ENCODE measurements at regions not wholly inside any gene's neighbourhood (a gene's known extent, or its start where the extent isn't known, plus 50 kb on each side); places are given as distances from the start of the nearest gene placed in this dataset.
"Not testable (repeated sequence)": the region's sequence is repeated elsewhere in the genome, so short reads cannot be mapped to it uniquely, and the experiment has no call there.

DNA sequence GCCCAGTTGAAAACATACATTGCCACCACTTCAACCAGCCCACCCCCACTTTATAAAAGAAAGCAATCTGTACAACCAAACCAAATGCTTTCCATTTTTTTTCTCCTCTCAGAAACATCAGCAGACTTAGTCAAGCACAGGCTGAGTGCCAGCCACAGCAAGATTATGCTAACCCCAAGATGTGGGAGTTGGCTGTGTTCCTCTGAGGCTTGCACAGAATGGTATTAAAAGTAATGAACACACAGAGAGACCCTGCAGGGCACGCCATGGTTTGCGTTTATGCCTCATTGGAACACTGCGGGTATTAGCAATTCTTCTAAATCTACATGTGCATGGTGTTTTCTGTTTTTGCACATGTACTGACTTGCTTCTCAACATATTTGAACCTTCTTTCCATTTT lies 419.9 kb upstream of the GRAMD2B start:
- peak overlapping the region in 1 of 4 donors; percentile 48 for H3K27ac ChIP-seq
- intact Hi-C loops (cut with DNase I; ENCODE audit: low total_unique reads), result no loop called here
- no peak for DNase-seq
- H3K4me3 ChIP-seq, result no peak overlapping the region
- TF ChIP-seq, protein P1, sequence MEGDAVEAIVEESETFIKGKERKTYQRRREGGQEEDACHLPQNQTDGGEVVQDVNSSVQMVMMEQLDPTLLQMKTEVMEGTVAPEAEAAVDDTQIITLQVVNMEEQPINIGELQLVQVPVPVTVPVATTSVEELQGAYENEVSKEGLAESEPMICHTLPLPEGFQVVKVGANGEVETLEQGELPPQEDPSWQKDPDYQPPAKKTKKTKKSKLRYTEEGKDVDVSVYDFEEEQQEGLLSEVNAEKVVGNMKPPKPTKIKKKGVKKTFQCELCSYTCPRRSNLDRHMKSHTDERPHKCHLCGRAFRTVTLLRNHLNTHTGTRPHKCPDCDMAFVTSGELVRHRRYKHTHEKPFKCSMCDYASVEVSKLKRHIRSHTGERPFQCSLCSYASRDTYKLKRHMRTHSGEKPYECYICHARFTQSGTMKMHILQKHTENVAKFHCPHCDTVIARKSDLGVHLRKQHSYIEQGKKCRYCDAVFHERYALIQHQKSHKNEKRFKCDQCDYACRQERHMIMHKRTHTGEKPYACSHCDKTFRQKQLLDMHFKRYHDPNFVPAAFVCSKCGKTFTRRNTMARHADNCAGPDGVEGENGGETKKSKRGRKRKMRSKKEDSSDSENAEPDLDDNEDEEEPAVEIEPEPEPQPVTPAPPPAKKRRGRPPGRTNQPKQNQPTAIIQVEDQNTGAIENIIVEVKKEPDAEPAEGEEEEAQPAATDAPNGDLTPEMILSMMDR (IDR thresholded peaks at IDR 0.05), result no peak
- TF ChIP-seq EP300 (IDR thresholded peaks at IDR 0.05; ENCODE audit: low read depth), result no peak
- no peak for TF ChIP-seq POLR2A (IDR thresholded peaks at IDR 0.05)
- no peak for TF ChIP-seq POLR2AphosphoS5 (IDR thresholded peaks at IDR 0.05)
- no peaks in the 10 kb centered on the region for H3K9me3 ChIP-seq
- in situ Hi-C loops (cut with MboI; ENCODE audit: low pct_ligation_motif_present in 1 of 4, low pct_unique_long_range_greater_than_20kb in 1 of 4, low sequenced_read_pairs in 3 of 4), result no loop called here
- peaks cover 0 to 14% (median 5%) of the 10 kb centered on the region in 4 donors for H3K4me1 ChIP-seq
- no peaks in the 10 kb centered on the region for H3K36me3 ChIP-seq
- WGBS, 2 donors (ENCODE audit: low coverage in 1 of 2), result 86 to 88% methylated on average over 3 of the region's 3 CpGs
- no peaks in the 10 kb centered on the region for H3K27me3 ChIP-seq

DNA sequence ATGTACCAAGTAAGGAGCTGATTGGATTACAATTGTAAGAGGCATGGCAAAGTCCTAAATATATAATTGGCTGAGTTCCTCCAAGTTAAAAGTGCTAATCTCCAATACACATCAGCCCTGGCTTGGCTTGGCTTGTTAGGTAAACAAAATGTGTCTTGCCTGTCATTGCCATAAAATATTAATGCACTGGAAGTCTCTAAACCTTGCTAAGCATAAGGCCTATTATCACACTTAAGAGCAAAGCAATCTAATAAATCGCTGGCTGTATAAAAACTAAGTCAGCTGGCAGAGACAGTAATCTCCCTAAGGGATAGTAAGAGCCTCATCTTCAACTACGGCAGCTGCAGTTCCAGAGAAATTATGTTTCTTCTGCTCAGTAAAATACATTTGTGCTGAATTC lies 418.6 kb upstream of the GRAMD2B start:
- TF ChIP-seq POLR2AphosphoS5 (IDR thresholded peaks at IDR 0.05) (no peak), EP300 (IDR thresholded peaks at IDR 0.05; ENCODE audit: low read depth) (no peak), POLR2A (IDR thresholded peaks at IDR 0.05) (no peak)
- TF ChIP-seq, protein P1 (IDR thresholded peaks at IDR 0.05), result no peak
- DNase-seq, result no peak
- Histone ChIP-seq H3K4me3 (no peak overlapping the region), H3K36me3 (no peaks in the 10 kb centered on the region), H3K9me3 (no peaks in the 10 kb centered on the region), H3K4me1 (peaks cover 0 to 14% (median 5%) of the 10 kb centered on the region in 4 donors), H3K27ac (no peak overlapping the region), H3K27me3 (no peaks in the 10 kb centered on the region)
- WGBS, 2 donors (ENCODE audit: low coverage in 1 of 2), result 60% methylated on average over 2 of the region's 2 CpGs
- intact Hi-C loops (cut with DNase I; ENCODE audit: low total_unique reads) (no loop called here), in situ Hi-C loops (cut with MboI; ENCODE audit: low pct_ligation_motif_present in 1 of 4, low pct_unique_long_range_greater_than_20kb in 1 of 4, low sequenced_read_pairs in 3 of 4) (no loop called here)

DNA sequence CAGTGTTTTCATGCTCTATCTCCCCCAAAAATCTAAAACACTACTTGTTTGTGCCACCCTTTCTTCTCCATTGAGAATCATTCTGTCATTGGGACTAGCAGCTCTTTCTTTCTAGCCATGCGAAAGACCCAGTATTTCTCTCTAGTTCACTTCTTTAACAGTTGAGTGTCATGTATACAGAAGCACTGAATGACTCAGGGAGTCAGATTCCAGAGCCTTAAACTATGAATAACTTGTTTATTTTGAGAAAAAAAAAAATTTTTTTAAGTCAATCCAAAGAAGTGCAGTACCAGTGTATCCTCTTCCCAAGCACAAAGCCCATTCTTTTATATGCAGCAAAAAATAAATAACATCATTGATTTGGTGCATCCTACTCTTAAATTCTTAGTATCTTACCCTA lies 415.4 kb upstream of the GRAMD2B start:
- Histone ChIP-seq H3K4me3 (no peak overlapping the region), H3K27me3 (no peaks in the 10 kb centered on the region), H3K4me1 (peaks cover 0 to 7% (median under 1%) of the 10 kb centered on the region in 4 donors), H3K27ac (no peak overlapping the region), H3K36me3 (no peaks in the 10 kb centered on the region), H3K9me3 (no peaks in the 10 kb centered on the region)
- intact Hi-C loops (cut with DNase I; ENCODE audit: low total_unique reads), result no loop called here
- TF ChIP-seq EP300 (IDR thresholded peaks at IDR 0.05; ENCODE audit: low read depth) (no peak), POLR2A (IDR thresholded peaks at IDR 0.05) (no peak), POLR2AphosphoS5 (IDR thresholded peaks at IDR 0.05) (no peak)
- TF ChIP-seq, protein P1 (IDR thresholded peaks at IDR 0.05), result no peak
- WGBS, 2 donors (ENCODE audit: low coverage in 1 of 2), result 67 to 86% methylated on average over 1 of the region's 1 CpG
- DNase-seq, result no peak
- in situ Hi-C loops (cut with MboI; ENCODE audit: low pct_ligation_motif_present in 1 of 4, low pct_unique_long_range_greater_than_20kb in 1 of 4, low sequenced_read_pairs in 3 of 4), result no loop called here

DNA sequence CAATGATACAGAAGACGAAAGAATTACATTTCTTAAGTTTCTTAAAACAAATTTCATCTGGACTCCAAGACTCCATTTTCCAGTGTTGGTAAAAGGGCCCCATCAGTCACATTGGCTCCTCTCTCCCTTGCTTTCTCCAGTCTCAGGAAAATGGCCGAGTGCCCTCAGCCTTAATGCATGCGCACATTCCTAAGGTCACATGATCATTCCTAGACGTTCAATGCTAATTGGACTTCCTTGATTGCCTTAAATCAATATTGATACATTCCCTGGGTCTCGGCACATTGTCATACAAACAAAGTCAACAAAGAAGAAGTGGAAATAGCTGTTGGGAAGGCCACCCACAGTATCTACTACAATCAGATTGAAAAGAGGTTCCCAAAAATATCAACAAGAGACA lies 413.6 kb upstream of the GRAMD2B start:
- H3K4me1 ChIP-seq, result no peaks in the 10 kb centered on the region
- 63 to 69% methylated on average over 3 to 5 of the region's 5 CpGs for WGBS, 2 donors (ENCODE audit: low coverage in 1 of 2)
- in situ Hi-C loops (cut with MboI; ENCODE audit: low pct_ligation_motif_present in 1 of 4, low pct_unique_long_range_greater_than_20kb in 1 of 4, low sequenced_read_pairs in 3 of 4) (no loop called here), intact Hi-C loops (cut with DNase I; ENCODE audit: low total_unique reads) (no loop called here)
- no peaks in the 10 kb centered on the region for H3K27me3 ChIP-seq
- TF ChIP-seq POLR2A (IDR thresholded peaks at IDR 0.05) (no peak), POLR2AphosphoS5 (IDR thresholded peaks at IDR 0.05) (no peak)
- DNase-seq, result no peak
- H3K4me3 ChIP-seq, result no peak overlapping the region
- H3K36me3 ChIP-seq, result no peaks in the 10 kb centered on the region
- no peak overlapping the region for H3K27ac ChIP-seq
- H3K9me3 ChIP-seq, result no peaks in the 10 kb centered on the region

DNA sequence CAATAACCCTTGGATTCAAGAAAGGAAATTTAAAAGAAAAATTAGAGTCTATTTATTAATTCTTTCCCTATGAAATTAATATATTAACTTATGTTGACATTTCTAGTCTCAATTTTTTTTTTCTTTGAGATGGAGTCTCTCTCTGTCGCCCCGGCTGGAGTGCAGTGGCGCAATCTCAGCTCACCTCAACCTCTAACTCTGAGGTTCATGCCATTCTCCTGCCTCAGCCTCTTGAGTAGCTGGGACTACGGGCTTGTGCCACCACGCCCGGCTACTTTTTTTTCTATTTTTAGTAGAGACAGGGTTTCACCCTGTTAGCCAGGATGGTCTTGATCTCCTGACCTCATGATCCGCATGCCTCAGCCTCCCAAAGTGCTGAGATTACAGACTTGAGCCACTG lies 411.7 kb upstream of the GRAMD2B start:
- intact Hi-C loops (cut with DNase I; ENCODE audit: low total_unique reads); H3K4me3 ChIP-seq; H3K36me3 ChIP-seq; H3K27ac ChIP-seq; H3K9me3 ChIP-seq; DNase-seq; H3K27me3 ChIP-seq; in situ Hi-C loops (cut with MboI; ENCODE audit: low pct_ligation_motif_present in 1 of 4, low pct_unique_long_range_greater_than_20kb in 1 of 4, low sequenced_read_pairs in 3 of 4); H3K4me1 ChIP-seq: not testable (repeated sequence)
- WGBS, 2 donors (ENCODE audit: low coverage in 1 of 2), result 89 to 92% methylated on average over 7 of the region's 7 CpGs
